H1 (cell line): ENCODE measurements at regions not wholly inside any gene's neighbourhood (a gene's known extent, or its start where the extent isn't known, plus 50 kb on each side); places are given as distances from the start of the nearest gene placed in this dataset.

Experiments
- CTCF ChIA-PET: fragments of 300-600 bp; sonication (Branson Sonifier 250); formaldehyde crosslinking; loops from one replicate; lab custom pipeline; 2021; ENCODE audit not compliant: partially characterized antibody; lab: Charles Lee
- POLR2A ChIA-PET: fragments of 300-600 bp; sonication (Branson Sonifier 250); formaldehyde crosslinking; loops from one replicate; lab custom pipeline; 2021; ENCODE audit warnings: inconsistent platforms; ENCODE audit not compliant: partially characterized antibody; lab: Charles Lee
- DNase-seq, 2 experiments: peaks; one replicate each; pipeline versions ENCODE4 v3.0.0 to v3.0.0-alpha.2; 2010 to 2022; ENCODE audit warnings: low spot score in 2 of 2, low read depth in 1 of 2, mixed read lengths in 1 of 2
- FAIRE-seq: peaks from 2 replicates; lab custom pipeline; 2011; peaks lifted over from hg19 to GRCh38; lab: Jason Lieb, UNC
- H2AFZ ChIP-seq: 2 replicates; pipeline ENCODE4 v1.8.1; 2012; ENCODE audit warnings: low read length, inconsistent platforms
- H2AK5ac ChIP-seq: 2 replicates; pipeline ENCODE4 v1.6.1; 2013; ENCODE audit warnings: low read depth, low read length
- H2BK120ac ChIP-seq: replicated peaks from 2 replicates; pipeline ENCODE3; 2013; ENCODE audit warnings: low read depth, low read length, inconsistent platforms
- H2BK12ac ChIP-seq: 2 replicates; pipeline ENCODE4 v1.6.1; 2013; ENCODE audit warnings: low read depth, low read length
- H2BK15ac ChIP-seq: 2 replicates; pipeline ENCODE4 v1.6.1; 2013; ENCODE audit warnings: low read length
- H2BK20ac ChIP-seq: 2 replicates; pipeline ENCODE4 v1.6.1; 2013; ENCODE audit warnings: low read length
- H2BK5ac ChIP-seq: 2 replicates; pipeline ENCODE4 v1.6.1; 2013; ENCODE audit warnings: low read depth, low read length
- H3K14ac ChIP-seq: 2 replicates; pipeline ENCODE4 v1.6.1; 2013; ENCODE audit warnings: inconsistent platforms; ENCODE audit not compliant: insufficient read length
- H3K18ac ChIP-seq: 2 replicates; pipeline ENCODE4 v1.6.1; 2013; ENCODE audit warnings: low read length; ENCODE audit errors: extremely low read depth
- H3K23ac ChIP-seq: 2 replicates; pipeline ENCODE4 v1.6.1; 2013; ENCODE audit warnings: inconsistent platforms; ENCODE audit not compliant: insufficient read length
- H3K23me2 ChIP-seq: 2 replicates; pipeline ENCODE4 v1.6.1; 2013; ENCODE audit warnings: low read depth, low read length
- H3K27ac ChIP-seq: 2 replicates; pipeline ENCODE4 v1.6.1; 2011; ENCODE audit warnings: low read depth, low read length, inconsistent platforms
- H3K27me3 ChIP-seq, 4 experiments: replicated peaks in 1 of 4; 1 replicate in 1 of 4; 2 replicates in 3 of 4; pipeline versions ENCODE4 v1.6.1 to v1.8.1; 2011 to 2013; ENCODE audit warnings: low read length in 3 of 4, mild to moderate bottlenecking in 3 of 4, inconsistent platforms in 2 of 4, mixed read lengths in 2 of 4, moderate library complexity in 1 of 4; ENCODE audit not compliant: control insufficient read depth in 3 of 4, insufficient read depth in 3 of 4; ENCODE audit errors: extremely low read depth in 1 of 4
- H3K36me3 ChIP-seq, 4 experiments: 2 replicates each; pipeline versions ENCODE4 v1.6.1 to v1.8.1; 2011 to 2013; ENCODE audit warnings: mild to moderate bottlenecking in 4 of 4, low read length in 3 of 4, moderate library complexity in 2 of 4, control low read depth in 1 of 4, inconsistent platforms in 1 of 4; ENCODE audit not compliant: insufficient read depth in 4 of 4, control insufficient read depth in 2 of 4
- H3K4ac ChIP-seq: replicated peaks from 2 replicates; pipeline ENCODE3; 2013; ENCODE audit warnings: low read length, low read depth, mixed read lengths, inconsistent platforms; ENCODE audit not compliant: insufficient read length
- H3K4me1 ChIP-seq, 4 experiments: replicated peaks in 1 of 4; 1 replicate in 1 of 4; 2 replicates in 3 of 4; pipeline versions ENCODE4 v1.6.1 to v1.8.1; 2011 to 2013; ENCODE audit warnings: low read length in 3 of 4, inconsistent platforms in 2 of 4, mixed read lengths in 1 of 4; ENCODE audit not compliant: insufficient read depth in 4 of 4, control insufficient read depth in 3 of 4
- H3K4me2 ChIP-seq, 2 experiments: 2 replicates each; pipeline versions ENCODE4 v1.6.1 to v1.8.1; 2011 to 2013; ENCODE audit warnings: low read depth in 2 of 2, low read length in 2 of 2, control low read depth in 1 of 2, inconsistent platforms in 1 of 2, mild to moderate bottlenecking in 1 of 2; ENCODE audit not compliant: insufficient read depth in 1 of 2
- H3K4me3 ChIP-seq, 4 experiments: fragments of 200-600, 300-600 bp in 1 of 4; sonication (generic), shearing (Covaris generic), sonication (Bioruptor Twin) in 1 of 4; 2 replicates each; pipeline versions ENCODE4 v1.5.1 to v1.8.1; 2011 to 2016; ENCODE audit warnings: low read length in 4 of 4, low read depth in 3 of 4, control low read depth in 2 of 4, inconsistent platforms in 2 of 4, mild to moderate bottlenecking in 2 of 4, mixed read lengths in 1 of 4, moderate library complexity in 1 of 4; ENCODE audit not compliant: insufficient read depth in 2 of 4; ENCODE audit errors: extremely low read depth in 1 of 4
- H3K56ac ChIP-seq: replicated peaks from 2 replicates; pipeline ENCODE3; 2013; ENCODE audit warnings: low read depth, mild to moderate bottlenecking, mixed read lengths, low read length, inconsistent platforms; ENCODE audit not compliant: insufficient read length
- H3K79me1 ChIP-seq: 2 replicates; pipeline ENCODE4 v1.6.1; 2013; ENCODE audit warnings: low read depth, low read length, control low read depth
- H3K79me2 ChIP-seq, 2 experiments: 2 replicates each; pipeline versions ENCODE4 v1.6.1 to v1.8.1; 2012 to 2013; ENCODE audit warnings: low read length in 2 of 2, mild to moderate bottlenecking in 2 of 2, inconsistent platforms in 1 of 2; ENCODE audit not compliant: insufficient read depth in 2 of 2, control insufficient read depth in 1 of 2
- H3K9ac ChIP-seq, 4 experiments: replicated peaks in 1 of 4; 1 replicate in 1 of 4; 2 replicates in 3 of 4; pipeline versions ENCODE4 v1.6.1 to v1.8.1; 2011 to 2013; ENCODE audit warnings: low read depth in 3 of 4, low read length in 3 of 4, control low read depth in 2 of 4, mild to moderate bottlenecking in 2 of 4, moderate library complexity in 2 of 4, inconsistent platforms in 1 of 4; ENCODE audit errors: extremely low read depth in 1 of 4
- H3K9me3 ChIP-seq, 2 experiments: 2 replicates each; pipeline versions ENCODE4 v1.6.1 to v1.8.1; 2012 to 2013; ENCODE audit warnings: mild to moderate bottlenecking in 2 of 2, moderate library complexity in 2 of 2, control low read depth in 1 of 2, inconsistent platforms in 1 of 2, low read depth in 1 of 2, low read length in 1 of 2, mixed read lengths in 1 of 2; ENCODE audit not compliant: insufficient read depth in 2 of 2
- H4K20me1 ChIP-seq, 2 experiments: replicated peaks in 1 of 2; 2 replicates each; pipeline versions ENCODE3 to v1.8.1; 2011 to 2013; ENCODE audit warnings: inconsistent platforms in 2 of 2, low read length in 2 of 2, mild to moderate bottlenecking in 1 of 2; ENCODE audit not compliant: insufficient read depth in 2 of 2, control insufficient read depth in 1 of 2
- H4K5ac ChIP-seq: 2 replicates; pipeline ENCODE4 v1.6.1; 2013; ENCODE audit warnings: low read length, low read depth, mixed read lengths, inconsistent platforms; ENCODE audit not compliant: insufficient read length
- H4K8ac ChIP-seq: 2 replicates; pipeline ENCODE4 v1.8.0; 2013; ENCODE audit warnings: mild to moderate bottlenecking, moderate library complexity, low read length, inconsistent platforms; ENCODE audit not compliant: insufficient read depth; ENCODE audit errors: extremely low read depth
- H4K91ac ChIP-seq: replicated peaks from 2 replicates; pipeline ENCODE3; 2013; ENCODE audit warnings: low read length, mixed read lengths, inconsistent platforms; ENCODE audit not compliant: insufficient read length
- EZH2 ChIP-seq: fragments of 200-600 bp; sonication (generic); IDR thresholded peaks from 2 replicates; pipeline ENCODE4 v1.7.1; 2012; ENCODE audit warnings: low read depth, mild to moderate bottlenecking, moderate library complexity, low read length, inconsistent platforms; ENCODE audit not compliant: severe bottlenecking
- GTF2F1 ChIP-seq: IDR thresholded peaks from 2 replicates; pipeline ENCODE4 v1.6.1; 2012; ENCODE audit warnings: low read depth, low read length, improper control_type of control experiment, borderline replicate concordance
- HDAC2 ChIP-seq, 2 experiments: fragments of 300-600 bp in 1 of 2; sonication (generic) in 1 of 2; IDR thresholded peaks; 2 replicates each; pipeline ENCODE4 v1.6.1; 2011 to 2012; ENCODE audit warnings: low read depth in 2 of 2, low read length in 2 of 2, mild to moderate bottlenecking in 2 of 2, moderate library complexity in 2 of 2, borderline replicate concordance in 1 of 2, inconsistent platforms in 1 of 2
- KDM5A ChIP-seq: fragments of 200-600 bp; IDR thresholded peaks from 2 replicates; pipeline ENCODE4 v1.7.1; 2012; ENCODE audit warnings: mild to moderate bottlenecking, low read length, inconsistent platforms, mixed read lengths
- MAFK ChIP-seq: IDR thresholded peaks from 2 replicates; pipeline ENCODE4 v1.6.1; 2012; ENCODE audit warnings: low read depth, mild to moderate bottlenecking, improper control_type of control experiment, low read length
- NANOG ChIP-seq: IDR thresholded peaks from 2 replicates; pipeline ENCODE4 v1.6.1; 2011; ENCODE audit warnings: low read length, low read depth, mild to moderate bottlenecking, inconsistent platforms; ENCODE audit not compliant: insufficient read depth, poor library complexity, severe bottlenecking
- RAD21 ChIP-seq, 2 experiments: IDR thresholded peaks in 1 of 2; conservative IDR thresholded peaks in 1 of 2; 2 replicates each; pipeline ENCODE4 v1.6.1; 2011; ENCODE audit warnings: low read depth in 2 of 2, low read length in 2 of 2, improper control_type of control experiment in 1 of 2, inconsistent platforms in 1 of 2, mild to moderate bottlenecking in 1 of 2, moderate library complexity in 1 of 2
- TAF1 ChIP-seq: IDR thresholded peaks from 2 replicates; pipeline ENCODE4 v1.6.1; 2011; ENCODE audit warnings: mild to moderate bottlenecking, low read depth, low read length
- TCF12 ChIP-seq: IDR thresholded peaks from 2 replicates; pipeline ENCODE4 v1.6.1; 2011; ENCODE audit warnings: low read depth, mild to moderate bottlenecking, low read length
- WGBS, 2 experiments: shearing (Covaris generic) in 1 of 2; methylation state at CpG; one replicate each; pipeline versions ENCODE4 v1.1.6 to v1.1.7; 2013 to 2015; ENCODE audit warnings: low lambda C conversion rate in 2 of 2, mixed read lengths in 2 of 2, inconsistent platforms in 1 of 2, low coverage in 1 of 2, missing lambda C conversion rate in 1 of 2; ENCODE audit not compliant: insufficient replicate concordance in 2 of 2, insufficient coverage in 1 of 2, insufficient read length in 1 of 2; ENCODE audit errors: extremely low coverage in 1 of 2, missing lambda C conversion rate in 1 of 2; 5-methylcytosine and 5-hydroxymethylcytosine counted together
- TF ChIP-seq, protein P1 (sequence below): IDR thresholded peaks from 2 replicates; pipeline ENCODE4 v1.6.1; 2012; ENCODE audit warnings: low read length, inconsistent platforms
- TF ChIP-seq, protein P2 (sequence below): IDR thresholded peaks from 2 replicates; pipeline ENCODE4 v1.6.1; 2011; ENCODE audit warnings: low read length, improper control_type of control experiment

DNA sequence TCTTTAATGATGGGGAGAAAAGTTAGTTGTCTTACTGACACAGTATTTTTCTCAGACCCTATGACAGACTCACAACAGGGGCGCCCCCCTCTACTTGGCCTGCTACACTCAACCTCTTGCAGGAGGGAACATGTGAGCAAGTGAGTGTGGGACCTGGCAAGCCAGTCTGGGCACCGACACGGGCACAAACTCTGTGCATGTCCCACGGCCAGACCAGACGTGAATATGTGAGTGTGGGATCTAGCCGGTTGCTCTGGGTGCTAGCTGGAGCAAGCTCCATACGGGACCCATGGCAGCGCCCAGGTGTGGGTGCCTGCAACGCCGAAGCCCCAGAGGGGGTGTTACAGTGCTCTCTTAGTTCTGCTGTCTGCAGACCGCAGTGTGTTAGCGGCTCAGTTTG lies 1437.3 kb upstream of the MIR17HG start:
- H3K27me3 ChIP-seq: no peaks in the 10 kb centered on the region
- H3K9ac ChIP-seq: no peak overlapping the region
- no peak overlapping the region for H3K4me3 ChIP-seq
- no peaks in the 10 kb centered on the region for H3K79me2 ChIP-seq
- H4K8ac ChIP-seq: no peak overlapping the region
- H3K27ac ChIP-seq: no peak overlapping the region
- H3K4me2 ChIP-seq: no peak overlapping the region
- no peaks in the 10 kb centered on the region for H3K36me3 ChIP-seq
- no peaks in the 10 kb centered on the region for H4K20me1 ChIP-seq
- POLR2A ChIA-PET: no interaction called here
- H3K23ac ChIP-seq: no peak overlapping the region
- no peak overlapping the region for H2BK120ac ChIP-seq
- FAIRE-seq (no peak), DNase-seq (no peak)
- H3K56ac ChIP-seq: no peak overlapping the region
- no peak overlapping the region for H4K5ac ChIP-seq
- no peak overlapping the region for H2AFZ ChIP-seq
- no peak overlapping the region for H3K4ac ChIP-seq
- H2AK5ac ChIP-seq: no peak overlapping the region
- H4K91ac ChIP-seq: no peak overlapping the region
- H3K23me2 ChIP-seq: no peaks in the 10 kb centered on the region
- no peak overlapping the region for H2BK20ac ChIP-seq
- WGBS, 2 experiments: 88% methylated on average over 12 of the region's 12 CpGs; no CpG with 5 or more reads in 1 of the 2 experiments
- no peak overlapping the region for H3K14ac ChIP-seq
- H3K79me1 ChIP-seq: no peaks in the 10 kb centered on the region
- H2BK15ac ChIP-seq: no peak overlapping the region
- no peaks in the 10 kb centered on the region for H3K9me3 ChIP-seq
- H3K4me1 ChIP-seq: peaks cover 0 to 2% (median 0%) of the 10 kb centered on the region in 4 experiments; a peak in 2 of 7 replicates
- CTCF ChIA-PET: no interaction called here
- H2BK5ac ChIP-seq: no peak overlapping the region
- H3K18ac ChIP-seq: no peak overlapping the region
- no peak overlapping the region for H2BK12ac ChIP-seq
- no peak for TF ChIP-seq HDAC2 (IDR thresholded peaks at IDR 0.05; ENCODE audit: borderline replicate concordance in 1 of 2, low read depth in 2 of 2, low read length in 2 of 2)
- TF ChIP-seq EZH2: no peak
- no peak for TF ChIP-seq GTF2F1
- no peak for TF ChIP-seq TCF12
- no peak for TF ChIP-seq RAD21 (IDR thresholded peaks at IDR 0.05 in 1 of 2, conservative IDR thresholded peaks at IDR 0.05 in 1 of 2; ENCODE audit: low read depth in 2 of 2, low read length in 2 of 2)
- TF ChIP-seq, protein P1, sequence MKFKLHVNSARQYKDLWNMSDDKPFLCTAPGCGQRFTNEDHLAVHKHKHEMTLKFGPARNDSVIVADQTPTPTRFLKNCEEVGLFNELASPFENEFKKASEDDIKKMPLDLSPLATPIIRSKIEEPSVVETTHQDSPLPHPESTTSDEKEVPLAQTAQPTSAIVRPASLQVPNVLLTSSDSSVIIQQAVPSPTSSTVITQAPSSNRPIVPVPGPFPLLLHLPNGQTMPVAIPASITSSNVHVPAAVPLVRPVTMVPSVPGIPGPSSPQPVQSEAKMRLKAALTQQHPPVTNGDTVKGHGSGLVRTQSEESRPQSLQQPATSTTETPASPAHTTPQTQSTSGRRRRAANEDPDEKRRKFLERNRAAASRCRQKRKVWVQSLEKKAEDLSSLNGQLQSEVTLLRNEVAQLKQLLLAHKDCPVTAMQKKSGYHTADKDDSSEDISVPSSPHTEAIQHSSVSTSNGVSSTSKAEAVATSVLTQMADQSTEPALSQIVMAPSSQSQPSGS: no peak
- TF ChIP-seq, protein P2, sequence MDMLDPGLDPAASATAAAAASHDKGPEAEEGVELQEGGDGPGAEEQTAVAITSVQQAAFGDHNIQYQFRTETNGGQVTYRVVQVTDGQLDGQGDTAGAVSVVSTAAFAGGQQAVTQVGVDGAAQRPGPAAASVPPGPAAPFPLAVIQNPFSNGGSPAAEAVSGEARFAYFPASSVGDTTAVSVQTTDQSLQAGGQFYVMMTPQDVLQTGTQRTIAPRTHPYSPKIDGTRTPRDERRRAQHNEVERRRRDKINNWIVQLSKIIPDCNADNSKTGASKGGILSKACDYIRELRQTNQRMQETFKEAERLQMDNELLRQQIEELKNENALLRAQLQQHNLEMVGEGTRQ: no peak
- TF ChIP-seq MAFK: no peak
- TF ChIP-seq NANOG: no peak
- TF ChIP-seq TAF1: no peak
- TF ChIP-seq KDM5A: no peak
